Naive B cell (primary cell): ENCODE measurements at regions not wholly inside any gene's neighbourhood (a gene's known extent, or its start where the extent isn't known, plus 50 kb on each side); places are given as distances from the start of the nearest gene placed in this dataset.

Experiments
- ATAC-seq, 2 donors: fragments of 150-1000 bp; cut with Tn5 transposase; 2 replicates each; pipeline ENCODE4 v1.10.0; 2021; ENCODE audit warnings: low read depth in 2 of 2, mild to moderate bottlenecking in 2 of 2, moderate library complexity in 2 of 2
- DNase-seq: peaks from one replicate; pipeline ENCODE4 v3.0.0; 2022
- H3K27ac Mint-ChIP-seq, 6 donors: one replicate each; pipeline ENCODE4 v1.8.0; 2020 to 2022; ENCODE audit warnings: mild to moderate bottlenecking in 6 of 6, mixed read lengths in 6 of 6, moderate library complexity in 5 of 6, inconsistent platforms in 2 of 6
- H3K27me3 Mint-ChIP-seq, 3 donors: one replicate each; pipeline ENCODE4 v1.8.0; 2021 to 2022; ENCODE audit warnings: mixed read lengths in 3 of 3, mild to moderate bottlenecking in 1 of 3
- H3K36me3 Mint-ChIP-seq, 2 donors: one replicate each; pipeline ENCODE4 v1.8.0; 2020 to 2022; ENCODE audit warnings: mixed read lengths in 2 of 2, inconsistent platforms in 1 of 2, mild to moderate bottlenecking in 1 of 2
- H3K4me1 Mint-ChIP-seq, 3 donors: one replicate each; pipeline ENCODE4 v1.8.0; 2020 to 2022; ENCODE audit warnings: mixed read lengths in 3 of 3, inconsistent platforms in 1 of 3, mild to moderate bottlenecking in 1 of 3, moderate library complexity in 1 of 3
- H3K4me3 Mint-ChIP-seq, 8 donors: one replicate each; pipeline ENCODE4 v1.8.0; 2020 to 2022; ENCODE audit warnings: mild to moderate bottlenecking in 8 of 8, mixed read lengths in 8 of 8, moderate library complexity in 8 of 8, inconsistent platforms in 2 of 8
- H3K9me3 Mint-ChIP-seq, 7 donors: one replicate each; pipeline ENCODE4 v1.8.0; 2020 to 2022; ENCODE audit warnings: mixed read lengths in 7 of 7, mild to moderate bottlenecking in 5 of 7, inconsistent platforms in 2 of 7, moderate library complexity in 1 of 7

DNA sequence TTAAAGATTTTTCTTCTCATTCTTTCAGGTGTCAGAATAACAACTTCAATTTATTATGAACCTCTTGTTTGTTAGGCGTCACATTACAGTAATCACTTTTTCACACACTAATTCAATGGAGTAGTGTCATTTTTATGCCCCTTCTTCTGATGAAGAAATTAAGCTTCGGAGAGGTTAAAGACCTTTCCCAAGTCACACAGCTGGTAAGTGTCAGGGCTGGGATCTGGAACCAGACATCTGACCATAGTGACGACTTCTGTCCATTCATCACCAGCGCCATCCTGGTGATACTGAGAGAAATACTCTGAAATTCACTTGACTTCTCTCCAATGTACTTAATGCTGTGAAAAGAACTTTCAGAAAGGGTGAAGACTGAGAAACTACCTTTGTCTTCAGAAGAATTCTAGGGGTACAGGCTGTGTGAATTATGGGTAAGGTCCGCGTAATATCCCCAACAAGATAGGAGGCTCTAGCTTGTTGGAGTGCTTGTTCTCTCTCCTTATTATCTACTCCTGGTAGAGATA lies 173.8 kb downstream of the GAS1 start:
- Mint-ChIP-seq H3K27me3 (no peaks in the 10 kb centered on the region), H3K4me1 (no peaks in the 10 kb centered on the region), H3K36me3 (no peaks in the 10 kb centered on the region), H3K4me3 (no peak overlapping the region), H3K27ac (no peak overlapping the region), H3K9me3 (peaks cover 0 to 5% (median 3%) of the 10 kb centered on the region in 7 donors)
- ATAC-seq (no peak), DNase-seq (no peak)

DNA sequence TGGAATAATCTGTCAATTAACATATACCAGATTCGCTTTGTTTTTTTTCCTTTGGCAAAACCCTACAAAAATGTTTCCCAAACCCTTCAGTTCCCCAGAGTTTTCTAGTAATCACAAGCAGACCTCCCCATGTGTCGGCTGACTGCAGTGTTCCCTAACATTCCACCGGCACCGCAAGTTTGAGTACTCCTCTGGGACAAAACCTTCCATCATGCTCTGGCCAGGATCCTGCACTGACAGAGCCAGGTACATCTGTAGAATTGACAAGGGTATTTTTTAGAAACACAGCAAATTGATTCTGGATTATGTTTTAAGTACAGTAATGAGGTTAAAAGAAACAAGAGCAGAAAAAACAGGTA lies 174.7 kb downstream of the GAS1 start:
- peak overlapping the region in 1 of 8 donors; percentile 22 for H3K4me3 Mint-ChIP-seq
- ATAC-seq, result no peak
- no peak overlapping the region for H3K27ac Mint-ChIP-seq
- no peak for DNase-seq
- peaks cover 0 to 6% (median 4%) of the 10 kb centered on the region in 7 donors for H3K9me3 Mint-ChIP-seq
- no peaks in the 10 kb centered on the region for H3K4me1 Mint-ChIP-seq
- no peaks in the 10 kb centered on the region for H3K27me3 Mint-ChIP-seq
- no peaks in the 10 kb centered on the region for H3K36me3 Mint-ChIP-seq

GRCh38 chr9:86771941-86772634 lies 175.2 kb downstream of the GAS1 start:
- DNase-seq, result no peak
- H3K9me3 Mint-ChIP-seq, result peaks cover 0 to 6% (median 5%) of the 10 kb centered on the region in 7 donors

DNA sequence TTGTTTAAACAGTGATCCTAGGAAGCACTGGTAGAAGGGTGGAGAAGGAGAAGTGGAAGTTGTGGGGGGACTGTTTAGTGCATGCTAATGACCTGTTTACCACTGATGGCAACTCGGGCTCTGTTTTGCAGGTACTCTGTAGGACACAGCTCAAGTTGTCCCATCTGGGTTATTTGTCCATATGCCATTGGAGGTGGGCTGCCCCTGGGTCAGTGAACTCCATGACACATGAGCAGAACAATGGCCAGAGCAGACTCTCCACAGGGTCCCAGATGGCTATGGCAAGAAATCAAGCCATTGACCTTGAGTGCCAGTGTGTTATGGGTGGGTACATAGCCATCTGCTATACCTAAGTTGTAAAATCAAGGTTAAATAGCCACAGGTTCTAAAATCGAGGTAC lies 175.9 kb downstream of the GAS1 start:
- no peaks in the 10 kb centered on the region for H3K27me3 Mint-ChIP-seq
- no peak for DNase-seq
- ATAC-seq, result no peak
- peaks cover 0 to 6% (median 5%) of the 10 kb centered on the region in 7 donors for H3K9me3 Mint-ChIP-seq
- H3K36me3 Mint-ChIP-seq, result no peaks in the 10 kb centered on the region
- H3K4me3 Mint-ChIP-seq, result no peak overlapping the region
- H3K27ac Mint-ChIP-seq, result no peak overlapping the region
- H3K4me1 Mint-ChIP-seq, result no peaks in the 10 kb centered on the region

More at GRCh38 chr9:86771941-86772634, 175.2 kb downstream of the GAS1 start:
- Mint-ChIP-seq H3K4me3 (no peak overlapping the region), H3K36me3 (no peaks in the 10 kb centered on the region), H3K27me3 (no peaks in the 10 kb centered on the region), H3K27ac (no peak overlapping the region), H3K4me1 (no peaks in the 10 kb centered on the region)
- no peak for ATAC-seq

- peaks cover 0 to 8% (median 4%) of the 10 kb centered on the region in 7 donors for H3K9me3 Mint-ChIP-seq
- no peak for ATAC-seq
- no peaks in the 10 kb centered on the region for H3K27me3 Mint-ChIP-seq
- no peak for DNase-seq
- H3K4me1 Mint-ChIP-seq, result no peaks in the 10 kb centered on the region
- H3K27ac Mint-ChIP-seq, result no peak overlapping the region
- H3K4me3 Mint-ChIP-seq, result no peak overlapping the region
- no peaks in the 10 kb centered on the region for H3K36me3 Mint-ChIP-seq
These were observed 178.6 kb downstream of the GAS1 start for GRCh38 chr9:86768709-86769108.

GRCh38 chr9:86768020-86768419 lies 179.3 kb downstream of the GAS1 start:
- peaks cover 0 to 11% (median 5%) of the 10 kb centered on the region in 7 donors for H3K9me3 Mint-ChIP-seq
- H3K36me3 Mint-ChIP-seq, result no peaks in the 10 kb centered on the region
- H3K4me3 Mint-ChIP-seq, result no peak overlapping the region
- ATAC-seq, result no peak
- H3K27me3 Mint-ChIP-seq, result no peaks in the 10 kb centered on the region
- no peak for DNase-seq
- no peak overlapping the region for H3K27ac Mint-ChIP-seq
- no peaks in the 10 kb centered on the region for H3K4me1 Mint-ChIP-seq

- DNase-seq (no peak), ATAC-seq (no peak)
- Mint-ChIP-seq H3K27ac (no peak overlapping the region), H3K36me3 (no peaks in the 10 kb centered on the region), H3K4me1 (no peaks in the 10 kb centered on the region), H3K27me3 (no peaks in the 10 kb centered on the region), H3K9me3 (peaks cover 0 to 11% (median 5%) of the 10 kb centered on the region in 7 donors), H3K4me3 (no peak overlapping the region)
These were observed 179.9 kb downstream of the GAS1 start for GRCh38 chr9:86767373-86767772.

GRCh38 chr9:86766912-86767311 lies 180.4 kb downstream of the GAS1 start:
- no peak for DNase-seq
- Mint-ChIP-seq H3K27me3 (no peaks in the 10 kb centered on the region), H3K9me3 (peaks cover 0 to 11% (median 4%) of the 10 kb centered on the region in 7 donors), H3K36me3 (no peaks in the 10 kb centered on the region), H3K4me3 (no peak overlapping the region), H3K27ac (no peak overlapping the region), H3K4me1 (no peaks in the 10 kb centered on the region)
- ATAC-seq, result no peak

- H3K27me3 Mint-ChIP-seq, result no peaks in the 10 kb centered on the region
- H3K9me3 Mint-ChIP-seq, result peaks cover 0 to 11% (median 4%) of the 10 kb centered on the region in 7 donors
- ATAC-seq, result no peak
- H3K36me3 Mint-ChIP-seq, result no peaks in the 10 kb centered on the region
- no peak overlapping the region for H3K27ac Mint-ChIP-seq
- no peak for DNase-seq
- no peaks in the 10 kb centered on the region for H3K4me1 Mint-ChIP-seq
- H3K4me3 Mint-ChIP-seq, result no peak overlapping the region
These were observed 180.8 kb downstream of the GAS1 start for GRCh38 chr9:86766511-86766910.

- Mint-ChIP-seq H3K9me3 (peaks cover 0 to 11% (median 4%) of the 10 kb centered on the region in 7 donors), H3K27ac (no peak overlapping the region), H3K4me3 (no peak overlapping the region), H3K36me3 (no peaks in the 10 kb centered on the region), H3K4me1 (no peaks in the 10 kb centered on the region), H3K27me3 (no peaks in the 10 kb centered on the region)
- DNase-seq (no peak), ATAC-seq (no peak)
These were observed 181.4 kb downstream of the GAS1 start for GRCh38 chr9:86765746-86766430.

- H3K9me3 Mint-ChIP-seq, result peaks cover 0 to 11% (median 5%) of the 10 kb centered on the region in 7 donors
- no peaks in the 10 kb centered on the region for H3K36me3 Mint-ChIP-seq
- H3K4me1 Mint-ChIP-seq, result no peaks in the 10 kb centered on the region
- H3K27me3 Mint-ChIP-seq, result no peaks in the 10 kb centered on the region
- no peak overlapping the region for H3K27ac Mint-ChIP-seq
- no peak overlapping the region for H3K4me3 Mint-ChIP-seq
- ATAC-seq, result no peak
- DNase-seq, result no peak
These were observed 182.5 kb downstream of the GAS1 start for GRCh38 chr9:86764671-86765343.

GRCh38 chr9:86764221-86764624 lies 183.1 kb downstream of the GAS1 start:
- Mint-ChIP-seq H3K27ac (peak overlapping the region in 1 of 6 donors; percentile 10), H3K4me3 (no peak overlapping the region), H3K9me3 (peaks cover 0 to 11% (median 5%) of the 10 kb centered on the region in 7 donors), H3K4me1 (no peaks in the 10 kb centered on the region), H3K36me3 (no peaks in the 10 kb centered on the region), H3K27me3 (no peaks in the 10 kb centered on the region)
- ATAC-seq, result no peak
- no peak for DNase-seq

- Mint-ChIP-seq H3K27me3 (no peaks in the 10 kb centered on the region), H3K36me3 (no peaks in the 10 kb centered on the region), H3K9me3 (peaks cover 0 to 9% (median 5%) of the 10 kb centered on the region in 7 donors), H3K4me3 (no peak overlapping the region), H3K27ac (peak overlapping the region in 1 of 6 donors; percentile 10), H3K4me1 (no peaks in the 10 kb centered on the region)
- DNase-seq (no peak), ATAC-seq (no peak)
These were observed 183.5 kb downstream of the GAS1 start for GRCh38 chr9:86763791-86764190.

- Mint-ChIP-seq H3K4me1 (no peaks in the 10 kb centered on the region), H3K9me3 (peaks cover 0 to 4% (median 0%) of the 10 kb centered on the region in 7 donors), H3K27me3 (peaks cover 0 to 5% (median 0%) of the 10 kb centered on the region in 3 donors), H3K27ac (no peak overlapping the region), H3K36me3 (no peaks in the 10 kb centered on the region), H3K4me3 (no peak overlapping the region)
- no peak for DNase-seq
- no peak for ATAC-seq
These were observed 190.0 kb downstream of the GAS1 start for GRCh38 chr9:86757382-86757720.
